K562 (cell line): ENCODE measurements at regions not wholly inside any gene's neighbourhood (a gene's known extent, or its start where the extent isn't known, plus 50 kb on each side); places are given as distances from the start of the nearest gene placed in this dataset.

Experiments used
- ATAC-seq: fragments of 200-7000 bp; cut with Tn5 transposase; 3 replicates; pipeline ENCODE4 v1.9.1; 2020; ENCODE audit warnings: moderate library complexity
- BruUV-seq: library from RNA; stranded (reverse); fragments of 400-500 nt; replicated peaks from 2 replicates; lab custom pipeline; 2021; lab: Mats Ljungman, UMichigan
- CTCF ChIA-PET: fragments of 300-600 bp; formaldehyde crosslinking; extraction: SDS; loops from one replicate; lab custom pipeline; 2021; ENCODE audit warnings: low intra/inter-chr PET ratio; lab: Yijun Ruan, JAX
- POLR2A ChIA-PET: fragments of 300-600, 350-650 bp; sonication (Branson Sonifier 250); formaldehyde crosslinking; extraction: SDS; loops from one replicate; lab custom pipeline; 2021; ENCODE audit warnings: antibody characterized with exemption, inconsistent platforms; lab: Yijun Ruan, JAX
- DNase-seq, 4 experiments: peaks; one replicate each; pipeline versions ENCODE4 v3.0.0 to v3.0.0-alpha.2; 2011 to 2018; ENCODE audit warnings: low spot score in 3 of 4, mixed read lengths in 3 of 4; ENCODE audit errors: extremely low read depth in 1 of 4
- FAIRE-seq: peaks from 2 replicates; lab custom pipeline; 2011; peaks lifted over from hg19 to GRCh38; lab: Jason Lieb, UNC
- H2AFZ ChIP-seq: 2 replicates; pipeline ENCODE4 v1.6.0; 2011; ENCODE audit warnings: low read depth, low read length, control low read depth, inconsistent platforms
- H3K27ac ChIP-seq: fragments of 200-600 bp; 3 replicates; pipeline ENCODE4 v1.8.0; 2011; ENCODE audit warnings: low read depth, mild to moderate bottlenecking, control low read depth, inconsistent platforms, low read length, moderate library complexity, mixed read lengths; ENCODE audit errors: extremely low read depth
- H3K27me3 ChIP-seq, 2 experiments: fragments of 300-600 bp in 1 of 2; 2 replicates in 1 of 2; 3 replicates in 1 of 2; pipeline versions ENCODE4 v1.6.0 to v1.8.0; 2011; ENCODE audit warnings: inconsistent platforms in 2 of 2, low read length in 2 of 2, mild to moderate bottlenecking in 1 of 2, mixed read lengths in 1 of 2, moderate library complexity in 1 of 2; ENCODE audit not compliant: control insufficient read depth in 2 of 2, insufficient read depth in 2 of 2
- H3K36me3 ChIP-seq: fragments of 300-600 bp; 3 replicates; pipeline ENCODE4 v1.8.0; 2011; ENCODE audit warnings: mild to moderate bottlenecking, low read length, inconsistent platforms; ENCODE audit not compliant: control insufficient read depth, insufficient read depth
- H3K4me1 ChIP-seq, 2 experiments: fragments of 200-600 bp in 1 of 2; replicated peaks in 1 of 2; 2 replicates in 1 of 2; 3 replicates in 1 of 2; pipeline versions ENCODE4 v1.5.1 to v1.8.0; 2011; ENCODE audit warnings: inconsistent platforms in 2 of 2, low read length in 2 of 2, mild to moderate bottlenecking in 1 of 2, mixed read lengths in 1 of 2, moderate library complexity in 1 of 2; ENCODE audit not compliant: control insufficient read depth in 2 of 2, insufficient read depth in 2 of 2
- H3K4me2 ChIP-seq: 2 replicates; pipeline ENCODE4 v1.6.1; 2011; ENCODE audit warnings: low read length, control low read depth, inconsistent platforms, mixed read lengths; ENCODE audit not compliant: insufficient read depth
- H3K4me3 ChIP-seq: fragments of 200-600 bp; sonication (generic), shearing (Covaris generic); 2 replicates; pipeline ENCODE4 v1.5.1; 2016; ENCODE audit warnings: control low read depth, inconsistent platforms
- H3K79me2 ChIP-seq: fragments of 200-600 bp; 3 replicates; pipeline ENCODE4 v1.8.0; 2011; ENCODE audit warnings: low read length, inconsistent platforms; ENCODE audit not compliant: control insufficient read depth, insufficient read depth
- H3K9ac ChIP-seq, 2 experiments: 2 replicates each; pipeline versions ENCODE4 v1.6.0 to v1.6.1; 2011; ENCODE audit warnings: low read depth in 2 of 2, low read length in 2 of 2, control low read depth in 1 of 2, inconsistent platforms in 1 of 2, mild to moderate bottlenecking in 1 of 2, mixed read lengths in 1 of 2; ENCODE audit not compliant: insufficient read depth in 1 of 2
- H3K9me1 ChIP-seq: one replicate; pipeline ENCODE4 v1.6.0; 2011; ENCODE audit warnings: inconsistent platforms, mild to moderate bottlenecking, low read length, moderate library complexity; ENCODE audit not compliant: control insufficient read depth, insufficient read depth
- H3K9me3 ChIP-seq: replicated peaks from 2 replicates; pipeline ENCODE4 v1.5.1; 2011; ENCODE audit warnings: low read depth, low read length, inconsistent platforms; ENCODE audit not compliant: control insufficient read depth, insufficient read depth
- H4K20me1 ChIP-seq: replicated peaks from 2 replicates; pipeline ENCODE4 v1.6.1; 2011; ENCODE audit warnings: low read length, inconsistent platforms, mixed read lengths; ENCODE audit not compliant: control insufficient read depth, insufficient read depth
- BACH1 ChIP-seq: fragments of 200-800 bp; sonication (Bioruptor generic); IDR thresholded peaks from 2 replicates; pipeline ENCODE4 v1.6.1; 2016; ENCODE audit warnings: missing genetic modification characterization, missing compliant biosample characterization
- E2F3 ChIP-seq: fragments of 250-450 bp; sonication (Bioruptor Pico); IDR thresholded peaks from 2 replicates; pipeline ENCODE4 v1.4.0; 2020; ENCODE audit warnings: mild to moderate bottlenecking
- ESRRB ChIP-seq: fragments of 250-450 bp; sonication (Bioruptor Pico); IDR thresholded peaks from 2 replicates; pipeline ENCODE4 v1.5.0; 2020; ENCODE audit warnings: mild to moderate bottlenecking, moderate library complexity, borderline replicate concordance
- HDAC1 ChIP-seq, 2 experiments: fragments of 450-650 bp; IDR thresholded peaks; 2 replicates each; pipeline ENCODE4 v1.6.1; 2016 to 2017; ENCODE audit warnings: inconsistent platforms in 1 of 2, mild to moderate bottlenecking in 1 of 2, moderate library complexity in 1 of 2
- HNRNPH1 ChIP-seq: fragments of 200-400 bp; formaldehyde crosslinking; optimal IDR thresholded peaks from 2 replicates; pipeline ENCODE3; 2017; ENCODE audit warnings: low read depth, mild to moderate bottlenecking, low read length, moderate library complexity
- IRF2 ChIP-seq: sonication (generic); formaldehyde crosslinking; IDR thresholded peaks from 2 replicates; pipeline ENCODE4 v1.8.1; 2022; ENCODE audit warnings: mild to moderate bottlenecking, missing genetic modification reagents
- JUN ChIP-seq, 2 experiments: sonication (generic) in 1 of 2; formaldehyde crosslinking in 1 of 2; IDR thresholded peaks; 2 replicates each; pipeline versions ENCODE4 v1.6.1 to v1.8.0; 2012 to 2022; ENCODE audit warnings: borderline replicate concordance in 2 of 2, mild to moderate bottlenecking in 2 of 2, improper control_type of control experiment in 1 of 2, low read depth in 1 of 2, low read length in 1 of 2, missing genetic modification reagents in 1 of 2
- L3MBTL2 ChIP-seq: fragments of 450-650 bp; IDR thresholded peaks from 2 replicates; pipeline ENCODE4 v1.6.1; 2016; ENCODE audit warnings: mild to moderate bottlenecking, moderate library complexity
- MTF1 ChIP-seq: fragments of 250-450 bp; sonication (Bioruptor Pico); IDR thresholded peaks from 2 replicates; pipeline ENCODE4 v1.9.0; 2021; ENCODE audit warnings: moderate library complexity, mild to moderate bottlenecking, inconsistent platforms, borderline replicate concordance
- SNIP1 ChIP-seq: fragments of 450-650 bp; IDR thresholded peaks from 2 replicates; pipeline ENCODE4 v1.7.1; 2017; ENCODE audit warnings: low read depth, mild to moderate bottlenecking
- USF1 ChIP-seq: sonication (generic); formaldehyde crosslinking; IDR thresholded peaks from 2 replicates; pipeline ENCODE4 v1.9.0; 2022; ENCODE audit warnings: mild to moderate bottlenecking, missing genetic modification reagents
- ZFP36 ChIP-seq: fragments of 150-350 bp; IDR thresholded peaks from 2 replicates; pipeline ENCODE4 v1.6.1; 2018; ENCODE audit warnings: low read length, low read depth; ENCODE audit not compliant: partially characterized antibody
- ZNF41 ChIP-seq: fragments of 250-450 bp; sonication (Bioruptor Pico); conservative IDR thresholded peaks from 2 replicates; pipeline ENCODE4 v1.4.0; 2020; ENCODE audit warnings: mild to moderate bottlenecking
- ZNF561 ChIP-seq: fragments of 450-650 bp; formaldehyde crosslinking; conservative IDR thresholded peaks from 2 replicates; pipeline ENCODE4 v1.4.0; 2020; ENCODE audit warnings: mild to moderate bottlenecking, moderate library complexity
- WGBS: fragments of 100-300 bp; shearing (Covaris generic); methylation state at CpG from one replicate; pipeline ENCODE4 v1.1.6; 2016; ENCODE audit warnings: low coverage, mixed read lengths; ENCODE audit not compliant: insufficient coverage; ENCODE audit errors: missing lambda C conversion rate; 5-methylcytosine and 5-hydroxymethylcytosine counted together
- in situ Hi-C: fragments of 300-500 bp; cut with MboI; formaldehyde crosslinking; loops from 4 replicates; pipeline ENCODE4 v1.15.0; 2018; ENCODE audit warnings: inconsistent platforms, mixed read lengths
- intact Hi-C: fragments of 100-400 bp; cut with micrococcal nuclease; formaldehyde crosslinking; loops from 2 replicates; pipeline ENCODE4 v1.14.2; 2022
- TF ChIP-seq, protein P1 (sequence below): IDR thresholded peaks from 2 replicates; pipeline ENCODE4 v1.6.1; 2014; ENCODE audit warnings: antibody characterized with exemption

DNA sequence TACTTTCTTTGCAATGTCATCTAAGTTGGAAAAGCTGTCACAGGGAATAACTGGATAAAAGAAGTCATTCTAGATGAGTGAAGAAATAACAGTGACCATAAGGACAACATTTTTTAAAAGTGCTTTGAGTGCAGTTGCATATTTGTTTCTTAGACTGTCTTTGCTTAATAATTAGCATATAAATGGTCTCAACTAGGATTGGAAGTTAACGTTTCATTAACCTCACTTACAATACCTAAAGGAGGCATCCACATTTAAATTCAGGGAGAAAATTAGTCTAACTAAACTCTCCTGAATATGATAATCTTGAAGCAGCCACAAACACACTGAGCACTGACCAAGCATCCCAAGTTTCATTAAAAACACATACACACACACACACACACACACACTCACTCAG lies 780.7 kb downstream of the PCDH18 start:
- Histone ChIP-seq H3K9me1 (no peaks in the 10 kb centered on the region), H3K27ac (no peak overlapping the region), H2AFZ (no peak overlapping the region), H4K20me1 (no peaks in the 10 kb centered on the region), H3K4me3 (no peak overlapping the region), H3K9me3 (no peaks in the 10 kb centered on the region), H3K79me2 (no peaks in the 10 kb centered on the region), H3K36me3 (no peaks in the 10 kb centered on the region), H3K27me3 (no peaks in the 10 kb centered on the region), H3K9ac (no peak overlapping the region), H3K4me2 (no peak overlapping the region), H3K4me1 (no peaks in the 10 kb centered on the region)
- ATAC-seq: no peak
- no peak for DNase-seq
- intact Hi-C loops (no loop called here), in situ Hi-C loops (no loop called here)
- FAIRE-seq: no peak
- 0% methylated on average over 1 of the region's 1 CpG for WGBS
- POLR2A ChIA-PET: no interaction called here
- TF ChIP-seq E2F3 (CRISPR knock-in tag) (no peak), IRF2 (no peak), ZNF561 (CRISPR knock-in tag) (no peak), L3MBTL2 (no peak), ZFP36 (no peak), HNRNPH1 (no peak), USF1 (no peak), ZNF41 (CRISPR knock-in tag) (no peak), HDAC1 (IDR thresholded peaks at IDR 0.05) (no peak), ESRRB (CRISPR knock-in tag) (no peak), JUN (IDR thresholded peaks at IDR 0.05; ENCODE audit: borderline replicate concordance, low read depth, low read length) (no peak), JUN (CRISPR knock-in tag; IDR thresholded peaks at IDR 0.05; ENCODE audit: borderline replicate concordance) (no peak), SNIP1 (no peak), BACH1 (tag) (no peak), MTF1 (CRISPR knock-in tag) (no peak)
- TF ChIP-seq, protein P1, sequence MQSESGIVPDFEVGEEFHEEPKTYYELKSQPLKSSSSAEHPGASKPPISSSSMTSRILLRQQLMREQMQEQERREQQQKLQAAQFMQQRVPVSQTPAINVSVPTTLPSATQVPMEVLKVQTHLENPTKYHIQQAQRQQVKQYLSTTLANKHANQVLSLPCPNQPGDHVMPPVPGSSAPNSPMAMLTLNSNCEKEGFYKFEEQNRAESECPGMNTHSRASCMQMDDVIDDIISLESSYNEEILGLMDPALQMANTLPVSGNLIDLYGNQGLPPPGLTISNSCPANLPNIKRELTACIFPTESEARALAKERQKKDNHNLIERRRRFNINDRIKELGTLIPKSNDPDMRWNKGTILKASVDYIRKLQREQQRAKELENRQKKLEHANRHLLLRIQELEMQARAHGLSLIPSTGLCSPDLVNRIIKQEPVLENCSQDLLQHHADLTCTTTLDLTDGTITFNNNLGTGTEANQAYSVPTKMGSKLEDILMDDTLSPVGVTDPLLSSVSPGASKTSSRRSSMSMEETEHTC: no peak
- CTCF ChIA-PET: no interaction called here
- no TSS peak for BruUV-seq
